ACHN (cell line): ENCODE measurements at regions not wholly inside any gene's neighbourhood (a gene's known extent, or its start where the extent isn't known, plus 50 kb on each side); places are given as distances from the start of the nearest gene placed in this dataset.

ENCODE experiments used
- DNase-seq: peaks from one replicate; pipeline ENCODE4 v3.0.0-alpha.2; 2015
- in situ Hi-C: cut with HindIII; loops from 2 replicates; pipeline ENCODE4 v1.10.0; 2017; ENCODE audit warnings: low sequenced_read_pairs, low pct_ligation_motif_present, low pct_unique_long_range_greater_than_20kb

DNA sequence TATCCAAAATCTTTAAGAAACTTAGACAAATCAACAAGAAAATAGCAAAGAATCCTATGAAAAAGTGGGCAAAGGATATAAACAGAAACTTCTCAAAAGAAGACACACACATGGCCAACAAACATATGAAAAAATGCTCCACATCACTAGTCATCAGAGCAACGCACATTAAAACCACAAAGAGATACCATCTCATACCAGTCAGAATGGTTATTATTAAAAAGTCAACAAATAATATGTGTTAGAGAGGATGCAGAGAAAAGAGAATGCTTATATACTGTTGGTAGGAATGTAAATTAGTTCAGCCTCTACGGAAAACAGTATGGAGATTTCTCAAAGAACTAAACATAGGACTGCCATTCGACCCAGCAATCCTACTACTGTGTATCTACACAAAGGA, 212.0 kb upstream of the DTNBP1 start:
- in situ Hi-C loops, result no loop called here
- no peak for DNase-seq

DNA sequence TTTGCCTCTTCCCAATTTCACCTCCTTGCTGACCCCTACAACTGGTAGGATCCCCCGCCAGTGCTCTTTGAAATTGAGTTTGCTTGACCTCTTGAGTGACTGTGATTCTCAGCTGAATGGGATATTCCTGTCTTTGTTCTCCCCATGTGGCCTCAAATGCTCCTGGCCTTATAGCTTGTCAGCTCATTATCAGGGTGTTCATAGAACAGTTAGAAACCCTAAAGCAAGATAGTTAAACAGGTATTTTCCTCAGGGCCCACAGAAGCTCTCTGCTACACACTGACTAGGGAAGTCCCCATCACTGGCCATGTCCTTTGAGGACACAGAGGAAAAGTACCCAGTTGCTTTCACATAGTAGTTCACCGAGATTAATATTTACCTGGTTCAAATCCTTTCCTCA, 211.5 kb upstream of the DTNBP1 start:
- in situ Hi-C loops, result no loop called here
- no peak for DNase-seq

GRCh38 chr6:15872241-15873103, 209.6 kb upstream of the DTNBP1 start:
- in situ Hi-C loops, result no loop called here
- no peak for DNase-seq

GRCh38 chr6:15871276-15871675, 208.4 kb upstream of the DTNBP1 start:
- DNase-seq, result no peak
- in situ Hi-C loops, result no loop called here

DNA sequence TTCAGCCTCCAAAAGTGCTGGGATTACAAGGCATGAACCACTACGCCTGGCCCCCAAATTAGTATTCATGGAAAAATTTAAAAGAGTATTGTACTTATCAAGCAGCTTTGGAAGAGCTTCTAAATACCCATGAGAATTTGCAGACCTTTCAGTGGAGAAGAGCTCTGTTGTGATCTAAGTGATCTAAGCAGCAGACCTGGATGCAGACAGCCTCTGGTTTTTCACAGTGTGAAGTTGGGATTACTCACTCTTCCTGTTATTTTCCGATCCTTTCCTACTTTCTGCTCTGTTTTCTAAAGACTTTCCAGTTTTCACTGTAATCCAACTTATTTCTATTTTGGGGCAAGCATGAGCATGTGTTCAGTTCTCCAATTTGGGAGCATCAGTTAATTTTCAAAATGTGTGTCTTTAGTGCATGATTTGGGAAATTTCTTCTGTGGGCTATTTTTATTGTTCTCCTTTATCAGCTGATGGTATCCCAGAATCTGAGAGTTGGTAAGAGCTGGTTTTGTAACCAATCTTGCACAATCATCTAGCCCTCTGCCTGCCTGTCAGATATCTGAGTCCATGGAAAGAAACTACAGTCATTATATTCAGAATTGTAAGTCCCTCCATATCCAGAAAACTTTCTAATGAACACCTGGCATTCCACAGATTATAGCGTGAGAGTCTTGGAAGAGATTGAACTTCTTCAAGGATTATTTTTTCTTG, 207.7 kb upstream of the DTNBP1 start:
- in situ Hi-C loops, result no loop called here
- DNase-seq, result no peak

GRCh38 chr6:15864708-15865062, 201.9 kb upstream of the DTNBP1 start:
- DNase-seq, result no peak
- in situ Hi-C loops, result no loop called here

DNA sequence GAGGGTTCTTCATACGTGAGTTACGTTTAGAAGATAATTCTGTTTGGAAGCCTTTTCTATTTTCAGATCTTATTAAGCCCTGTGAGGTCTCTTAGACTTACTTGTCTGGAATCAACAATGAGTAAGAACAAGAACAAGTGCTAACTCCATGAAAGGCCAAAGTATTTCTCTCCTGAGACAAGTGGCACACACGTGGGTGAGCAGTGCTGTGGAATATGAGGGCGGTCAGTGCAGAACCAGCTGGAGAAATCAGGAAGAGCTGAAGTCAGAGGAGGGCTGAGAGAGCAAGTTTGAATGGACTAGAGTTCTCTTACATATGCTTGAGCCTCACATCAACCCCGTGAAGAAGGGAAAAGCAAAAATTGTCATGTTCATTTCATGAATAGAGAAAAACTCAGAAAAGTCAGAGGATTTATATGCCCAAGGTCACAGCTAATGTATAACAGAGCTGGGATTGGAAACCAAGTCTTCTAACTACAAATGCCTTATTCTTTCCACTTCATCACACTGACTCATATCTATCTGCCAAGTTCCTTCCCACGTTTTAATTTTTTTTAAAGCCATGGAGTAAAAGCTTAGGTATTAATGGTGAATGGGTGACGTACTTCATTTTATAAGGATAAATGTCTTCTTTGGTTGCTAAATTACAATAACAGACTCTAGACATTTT, 201.3 kb upstream of the DTNBP1 start:
- DNase-seq, result no peak
- in situ Hi-C loops, result no loop called here

DNA sequence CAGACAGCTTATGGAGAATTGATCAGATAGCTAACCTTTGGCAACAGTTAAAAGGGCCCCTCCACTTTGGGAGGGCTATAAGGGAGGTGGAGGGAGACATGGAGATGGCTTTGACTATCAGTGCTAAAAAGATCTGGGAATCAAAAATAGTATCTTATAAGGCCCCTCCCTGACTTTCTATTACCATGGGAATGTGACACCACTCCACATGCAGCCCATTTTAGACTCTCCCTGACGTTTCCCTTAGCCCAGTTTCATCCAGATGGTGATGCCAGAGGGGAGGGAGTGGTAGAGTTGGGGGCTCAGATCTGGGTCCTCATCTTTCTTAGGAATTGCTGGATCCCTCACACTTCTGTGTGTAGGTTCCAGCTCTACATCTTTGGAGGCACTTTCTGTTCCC, 200.0 kb upstream of the DTNBP1 start:
- DNase-seq, result no peak
- in situ Hi-C loops, result no loop called here

DNA sequence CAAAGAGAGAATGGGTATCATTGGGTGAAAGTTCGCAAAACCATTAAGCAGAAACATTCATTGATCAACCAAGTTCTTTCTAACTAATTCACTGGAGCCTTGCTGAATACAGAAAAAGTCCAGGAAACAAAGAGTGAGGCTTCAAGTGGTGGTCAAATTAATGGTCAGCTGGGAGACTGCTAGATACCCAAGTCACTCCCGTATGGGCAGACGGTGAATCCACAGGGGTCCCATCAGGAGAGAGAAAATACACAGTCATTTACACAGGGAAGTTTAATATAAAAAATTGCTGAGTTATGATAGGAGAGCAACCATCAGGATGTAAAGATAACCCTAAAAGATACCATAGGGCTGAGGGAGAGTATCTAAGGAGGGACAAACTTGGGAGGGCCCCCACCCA, 198.7 kb upstream of the DTNBP1 start:
- no peak for DNase-seq
- in situ Hi-C loops, result no loop called here

DNA sequence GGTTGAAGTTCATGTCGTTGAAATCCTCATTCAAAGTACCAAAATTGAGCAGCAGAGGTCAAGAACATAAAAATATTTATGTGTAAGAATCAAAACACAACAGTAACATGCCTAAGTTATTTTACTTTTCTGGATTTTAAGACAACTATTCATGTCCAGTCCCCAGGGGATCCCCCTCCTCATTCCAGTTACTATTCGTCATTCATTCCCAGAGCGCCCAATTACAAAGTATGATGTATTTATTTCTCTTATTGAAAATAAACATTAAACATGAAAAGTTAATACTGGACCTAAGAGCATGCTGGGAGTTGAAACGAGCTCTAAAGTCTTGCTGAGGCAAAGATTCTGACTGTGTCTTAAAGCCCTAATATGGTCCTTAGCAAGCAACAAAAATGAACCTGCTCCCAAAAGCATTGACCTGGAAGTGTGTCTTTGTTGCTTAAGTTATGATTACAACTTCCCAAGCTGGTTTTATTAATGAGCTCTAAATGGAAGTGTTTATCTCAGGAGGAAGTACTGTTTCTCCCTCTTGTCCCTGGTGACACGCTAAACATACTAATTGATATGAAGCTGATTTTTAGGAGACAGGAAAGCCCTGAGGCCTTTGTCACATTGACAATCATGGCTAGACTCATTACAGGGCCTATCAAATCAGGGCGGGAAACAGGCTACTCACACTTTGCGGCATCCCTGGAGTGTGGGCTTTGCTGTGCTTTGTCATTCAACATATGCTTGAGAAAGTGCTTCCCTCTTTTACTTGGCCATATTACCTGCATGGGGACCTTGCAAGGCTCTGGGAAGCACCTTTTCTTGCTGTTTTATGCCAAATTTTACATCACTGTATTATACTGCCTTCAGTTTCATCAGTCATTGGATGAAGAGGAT, 192.2 kb upstream of the DTNBP1 start:
- DNase-seq, result no peak
- in situ Hi-C loops, result no loop called here

GRCh38 chr6:15854378-15854777, 191.6 kb upstream of the DTNBP1 start:
- in situ Hi-C loops, result no loop called here
- DNase-seq, result no peak

DNA sequence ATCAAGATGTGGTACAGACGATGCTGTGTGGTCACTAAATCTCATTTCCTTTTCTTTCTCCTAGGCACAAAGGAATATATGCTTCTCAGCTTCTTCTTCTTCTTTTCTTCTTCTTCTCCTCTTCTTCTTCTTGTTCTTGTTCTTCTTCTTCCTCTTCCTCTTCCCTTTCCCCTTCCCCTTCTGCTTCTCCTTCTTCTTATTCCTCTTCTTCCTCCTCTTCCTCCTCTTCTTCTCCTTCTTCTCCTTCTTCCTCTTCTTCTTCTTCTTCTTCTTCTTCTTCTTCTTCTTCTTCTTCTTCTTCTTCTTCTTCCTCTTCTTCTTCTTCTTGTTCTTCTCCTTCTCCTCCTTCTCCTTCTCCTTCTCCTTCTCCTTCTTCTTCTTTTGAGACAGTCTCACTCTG, 190.4 kb upstream of the DTNBP1 start:
- in situ Hi-C loops, result no loop called here
- DNase-seq, result no peak

- in situ Hi-C loops, result no loop called here
- DNase-seq, result no peak
These were observed 189.5 kb upstream of the DTNBP1 start for GRCh38 chr6:15852289-15852688.

GRCh38 chr6:15849395-15849794, 186.6 kb upstream of the DTNBP1 start:
- in situ Hi-C loops, result no loop called here
- DNase-seq, result no peak

GRCh38 chr6:15845492-15845891, 182.7 kb upstream of the DTNBP1 start:
- in situ Hi-C loops, result no loop called here
- DNase-seq, result no peak

DNA sequence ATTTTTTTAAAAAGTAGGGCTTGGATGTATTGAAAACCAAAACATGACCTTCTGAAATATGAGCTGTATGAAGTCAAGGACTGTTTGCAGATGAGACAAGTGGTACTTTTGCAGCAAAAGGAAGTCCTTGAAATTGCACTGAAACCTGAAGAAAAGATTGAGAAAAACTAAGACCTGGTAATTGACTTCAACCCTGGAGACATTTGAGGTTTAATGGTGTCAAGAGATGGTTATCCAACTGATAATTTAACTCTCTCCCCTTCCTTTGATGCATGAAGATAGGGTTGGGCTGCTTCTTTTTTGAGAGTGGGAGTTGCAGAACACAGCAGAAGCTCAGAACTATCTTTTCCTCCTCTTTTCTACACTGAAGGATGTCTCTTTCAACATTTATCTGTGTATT, 180.9 kb upstream of the DTNBP1 start:
- no peak for DNase-seq
- in situ Hi-C loops, result no loop called here

GRCh38 chr6:15843226-15843625, 180.4 kb upstream of the DTNBP1 start:
- in situ Hi-C loops, result no loop called here
- no peak for DNase-seq

DNA sequence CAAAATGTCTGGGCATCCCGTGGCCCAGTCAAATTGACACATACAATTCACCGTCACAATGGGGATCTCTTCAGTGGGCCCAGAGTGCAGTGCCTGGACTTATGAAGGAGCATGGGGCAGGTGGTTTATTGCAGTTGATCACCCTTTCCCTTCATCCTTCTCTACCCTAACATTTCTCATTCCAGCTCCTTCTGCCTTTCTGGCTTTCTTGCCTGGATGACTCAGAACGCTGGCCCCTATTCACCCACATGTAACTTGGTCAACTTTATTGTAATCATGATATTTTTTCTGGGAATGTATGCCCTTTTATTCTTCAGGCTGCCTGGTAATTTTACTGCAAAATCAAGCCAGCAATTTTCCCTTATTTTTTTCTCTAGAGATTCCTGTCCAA, 179.9 kb upstream of the DTNBP1 start:
- in situ Hi-C loops, result no loop called here

More for the DNA sequence above, 179.9 kb upstream of the DTNBP1 start:
- DNase-seq, result no peak
